ENCODE measurements at regions not wholly inside any gene's neighbourhood (a gene's known extent, or its start where the extent isn't known, plus 50 kb on each side); places are given as distances from the start of the nearest gene placed in this dataset.

- DNase-seq: no peak
- no peak for ATAC-seq
- Histone ChIP-seq H3K36me3 (ENCODE audit: control insufficient read depth, insufficient read depth, low read length) (no peaks in the 10 kb centered on the region), H3K27me3 (ENCODE audit: control insufficient read depth, insufficient read depth, low read length) (no peaks in the 10 kb centered on the region), H3K9me3 (ENCODE audit: control insufficient read depth, insufficient read depth, low read length) (no peaks in the 10 kb centered on the region), H3K4me3 (ENCODE audit: low read length) (no peak overlapping the region), H3K27ac (ENCODE audit: low read length) (no peak overlapping the region), H3K4me1 (ENCODE audit: control insufficient read depth, insufficient read depth, low read length) (no peaks in the 10 kb centered on the region)
- H3K36me3 Mint-ChIP-seq: no peaks in the 10 kb centered on the region
- no peak for TF ChIP-seq CTCF (IDR thresholded peaks at IDR 0.05)
- H3K27ac Mint-ChIP-seq: no peak overlapping the region
- no peaks in the 10 kb centered on the region for H3K4me1 Mint-ChIP-seq
- H3K4me3 Mint-ChIP-seq: no peak overlapping the region
- 92% methylated on average over 9 of the region's 12 CpGs for WGBS (ENCODE audit: insufficient coverage)
- intact Hi-C loops (cut with micrococcal nuclease): no loop called here
- no peaks in the 10 kb centered on the region for H3K9me3 Mint-ChIP-seq
- H3K27me3 Mint-ChIP-seq (ENCODE audit: low read depth in 2 of 2): peaks cover 4 to 8% of the 10 kb centered on the region in 2 donors
Measured at GRCh38 chr5:14959399-14960119, 88.0 kb upstream of the ANKH start.

- Histone ChIP-seq H3K4me1 (ENCODE audit: control insufficient read depth, insufficient read depth, low read length) (no peaks in the 10 kb centered on the region), H3K4me3 (ENCODE audit: low read length) (no peak overlapping the region), H3K9me3 (ENCODE audit: control insufficient read depth, insufficient read depth, low read length) (no peaks in the 10 kb centered on the region), H3K27me3 (ENCODE audit: control insufficient read depth, insufficient read depth, low read length) (no peaks in the 10 kb centered on the region), H3K27ac (ENCODE audit: low read length) (no peak overlapping the region), H3K36me3 (ENCODE audit: control insufficient read depth, insufficient read depth, low read length) (no peaks in the 10 kb centered on the region)
- no peak overlapping the region for H3K27ac Mint-ChIP-seq
- no peaks in the 10 kb centered on the region for H3K36me3 Mint-ChIP-seq
- H3K27me3 Mint-ChIP-seq (ENCODE audit: low read depth in 2 of 2): peaks cover 4 to 8% of the 10 kb centered on the region in 2 donors
- ATAC-seq: no peak
- intact Hi-C loops (cut with micrococcal nuclease): no loop called here
- H3K9me3 Mint-ChIP-seq: no peaks in the 10 kb centered on the region
- 91% methylated on average over 2 of the region's 2 CpGs for WGBS (ENCODE audit: insufficient coverage)
- no peaks in the 10 kb centered on the region for H3K4me1 Mint-ChIP-seq
- no peak for DNase-seq
- no peak for TF ChIP-seq CTCF (IDR thresholded peaks at IDR 0.05)
- H3K4me3 Mint-ChIP-seq: no peak overlapping the region
Measured at GRCh38 chr5:14958188-14958587, 86.6 kb upstream of the ANKH start.

- 91% methylated on average over 6 of the region's 6 CpGs for WGBS (ENCODE audit: insufficient coverage)
- Histone ChIP-seq H3K27ac (ENCODE audit: low read length) (no peak overlapping the region), H3K9me3 (ENCODE audit: control insufficient read depth, insufficient read depth, low read length) (no peaks in the 10 kb centered on the region), H3K4me3 (ENCODE audit: low read length) (no peak overlapping the region), H3K36me3 (ENCODE audit: control insufficient read depth, insufficient read depth, low read length) (no peaks in the 10 kb centered on the region), H3K4me1 (ENCODE audit: control insufficient read depth, insufficient read depth, low read length) (no peaks in the 10 kb centered on the region), H3K27me3 (ENCODE audit: control insufficient read depth, insufficient read depth, low read length) (no peaks in the 10 kb centered on the region)
- Mint-ChIP-seq H3K27me3 (ENCODE audit: low read depth in 2 of 2) (no peaks in the 10 kb centered on the region), H3K36me3 (no peaks in the 10 kb centered on the region), H3K4me3 (no peak overlapping the region), H3K27ac (no peak overlapping the region), H3K9me3 (no peaks in the 10 kb centered on the region), H3K4me1 (no peaks in the 10 kb centered on the region)
- no peak for TF ChIP-seq CTCF (IDR thresholded peaks at IDR 0.05)
- no peak for ATAC-seq
- DNase-seq: no peak
- intact Hi-C loops (cut with micrococcal nuclease): loop anchor here (2.0 kb wide), 1 partner anchor 46 kb away; no protein-coding TSS in a partner anchor
Measured at GRCh38 chr5:14956423-14957046, 85.0 kb upstream of the ANKH start.

Data from natural killer cell (primary cell).